OCI-LY1 (cell line): ENCODE measurements at regions not wholly inside any gene's neighbourhood (a gene's known extent, or its start where the extent isn't known, plus 50 kb on each side); places are given as distances from the start of the nearest gene placed in this dataset.

Source experiments
- CTCF ChIP-seq: fragments of 200-600 bp; sonication (generic), shearing (Covaris generic); IDR thresholded peaks from 2 replicates; pipeline ENCODE4 v1.5.1; 2017; ENCODE audit warnings: mild to moderate bottlenecking, antibody characterized with exemption, low read length, moderate library complexity, mixed read lengths
- EZH2 ChIP-seq: fragments of 200-600 bp; sonication (generic), shearing (Covaris generic); IDR thresholded peaks from 2 replicates; pipeline ENCODE4 v1.8.0; 2017; ENCODE audit warnings: borderline replicate concordance, mixed run types, mild to moderate bottlenecking, antibody characterized with exemption, low read length, moderate library complexity, mixed read lengths

DNA sequence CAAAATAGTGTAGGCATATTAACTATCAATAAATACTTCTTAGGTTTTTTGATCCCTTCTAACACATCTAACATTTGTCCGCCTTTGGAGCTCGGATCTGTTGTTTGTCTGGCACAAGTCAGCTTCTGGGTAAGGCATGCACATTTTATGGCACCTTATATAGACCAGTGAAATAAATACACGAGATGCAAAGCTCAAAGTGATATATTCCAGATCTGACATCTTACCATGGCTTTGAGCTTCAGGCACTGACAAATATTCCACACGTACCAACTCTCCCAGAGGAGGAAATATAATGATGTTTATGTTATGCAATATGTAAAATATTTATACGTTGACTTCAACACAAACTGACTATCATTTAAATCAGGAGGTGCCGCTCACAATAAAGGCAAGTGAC is 430.1 kb upstream of the SMIM21 start:
- TF ChIP-seq CTCF (no peak), EZH2 (no peak)
